Frontal cortex (tissue), 3 donors: ENCODE measurements at regions not wholly inside any gene's neighbourhood (a gene's known extent, or its start where the extent isn't known, plus 50 kb on each side); places are given as distances from the start of the nearest gene placed in this dataset.

Experiments
- DNase-seq, 2 donors: peaks; one replicate each; pipeline ENCODE4 v3.0.0; 2012; ENCODE audit warnings: low spot score in 2 of 2
- FAIRE-seq: peaks from 2 replicates; lab custom pipeline; 2012; peaks lifted over from hg19 to GRCh38; lab: Jason Lieb, UNC
- donor health status: control.
- donor health status: control.
- donor health status: control.

DNA sequence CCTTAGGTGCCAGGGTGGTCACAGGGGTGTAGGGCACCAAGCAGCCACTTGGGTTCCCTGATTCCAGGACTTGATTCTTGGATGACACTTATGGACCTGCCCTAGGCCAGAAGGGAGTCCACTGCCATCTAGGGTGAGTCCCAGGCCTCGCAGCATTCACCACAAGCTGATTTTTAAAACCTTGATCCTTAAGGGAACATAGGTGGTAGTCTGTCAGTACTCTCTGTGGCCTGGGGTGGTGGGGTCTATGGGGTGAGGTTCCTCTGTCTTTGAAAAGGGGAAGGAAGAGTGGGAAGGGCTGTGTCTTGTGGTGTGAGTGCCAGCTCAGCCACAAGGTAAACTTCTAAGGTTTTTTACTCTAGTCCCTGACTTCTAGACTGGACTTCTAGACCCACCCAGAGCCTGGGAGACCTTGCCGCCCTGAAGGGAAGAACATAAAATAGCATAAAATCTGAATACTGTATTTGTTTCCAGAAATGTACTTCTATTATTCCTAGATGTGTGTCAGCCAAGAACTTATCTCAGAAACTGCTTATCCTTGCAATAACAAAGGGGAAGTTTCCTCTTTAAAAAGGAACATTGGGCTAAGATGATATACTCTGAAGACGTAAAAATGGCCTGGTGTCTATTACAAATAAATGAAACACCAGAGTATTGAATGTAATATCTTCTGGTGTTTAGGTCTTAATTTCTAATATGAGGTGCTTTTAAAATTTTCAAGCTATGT lies 757.3 kb downstream of the LTN1 start:
- FAIRE-seq (no peak), DNase-seq (no peak)

DNA sequence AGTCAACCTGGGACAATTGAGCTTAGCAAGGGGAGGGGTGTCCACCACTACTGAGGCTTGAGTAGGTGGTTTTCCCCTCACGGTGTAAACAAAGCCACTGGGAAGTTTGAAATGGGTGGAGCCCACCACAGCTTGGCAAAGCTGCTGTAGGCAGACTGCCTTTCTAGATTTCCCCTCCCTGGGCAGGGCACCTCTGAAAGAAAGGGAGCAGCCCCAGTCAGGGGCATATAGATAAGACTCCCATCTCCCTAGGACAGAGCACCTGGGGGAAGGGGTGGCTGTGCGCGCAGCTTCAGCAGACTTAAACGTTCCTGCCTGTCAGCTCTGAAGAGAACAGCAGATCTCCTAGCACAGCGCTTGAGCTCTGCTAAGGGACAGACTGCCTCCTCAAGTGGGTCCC lies 758.4 kb downstream of the LTN1 start:
- DNase-seq (no peak), FAIRE-seq (no peak)

DNA sequence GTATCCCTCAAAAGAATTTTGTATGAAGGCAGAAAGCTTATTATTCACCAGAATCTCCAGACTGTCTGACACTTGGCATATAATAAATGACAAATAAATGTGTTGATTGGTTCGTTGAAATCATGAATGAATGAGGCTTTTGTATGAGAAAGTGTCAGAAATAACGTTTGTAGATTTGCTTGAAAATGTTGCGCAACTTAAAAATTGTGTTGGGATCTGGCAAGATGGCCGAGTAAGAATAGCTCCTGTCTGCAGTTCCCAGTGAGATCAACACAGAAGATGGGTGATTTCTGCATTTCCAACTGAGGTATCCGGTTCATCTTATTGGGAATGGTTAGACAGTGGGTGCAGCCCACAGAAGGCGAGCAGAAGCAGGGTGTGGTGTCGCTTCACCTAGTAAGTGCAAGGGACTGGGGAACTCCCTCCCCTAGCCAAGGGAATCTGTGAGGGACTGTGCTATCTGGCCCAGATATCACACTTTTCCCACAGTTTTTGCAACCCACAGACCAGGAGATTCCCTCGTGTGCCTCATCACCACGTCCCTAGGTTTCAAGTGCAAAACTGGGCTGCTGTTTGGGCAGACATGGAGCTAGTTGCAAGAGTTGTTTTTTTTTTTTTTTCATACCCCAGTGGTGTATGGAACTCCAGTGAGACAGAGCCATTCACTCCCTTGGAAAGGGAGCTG lies 759.0 kb downstream of the LTN1 start:
- DNase-seq = no peak
- no peak for FAIRE-seq

DNA sequence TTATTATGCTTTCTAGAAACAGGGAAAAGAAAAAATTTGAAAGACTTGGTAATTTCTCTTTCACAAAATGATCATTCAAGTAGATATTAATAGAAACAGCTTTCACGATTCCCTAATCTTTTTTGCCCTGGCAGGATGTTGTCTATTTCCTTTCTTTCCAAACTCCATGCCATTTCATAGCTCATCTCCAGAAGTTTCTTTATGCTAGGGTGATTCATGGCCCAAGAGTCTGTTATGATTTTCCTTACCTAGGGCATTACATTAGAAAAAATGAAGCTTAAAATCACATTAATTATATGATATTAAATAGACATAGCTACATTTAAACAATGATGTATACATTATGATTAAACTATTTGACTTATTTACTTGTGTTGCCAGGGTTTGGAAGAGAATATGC lies 762.1 kb downstream of the LTN1 start:
- no peak for FAIRE-seq
- no peak for DNase-seq

DNA sequence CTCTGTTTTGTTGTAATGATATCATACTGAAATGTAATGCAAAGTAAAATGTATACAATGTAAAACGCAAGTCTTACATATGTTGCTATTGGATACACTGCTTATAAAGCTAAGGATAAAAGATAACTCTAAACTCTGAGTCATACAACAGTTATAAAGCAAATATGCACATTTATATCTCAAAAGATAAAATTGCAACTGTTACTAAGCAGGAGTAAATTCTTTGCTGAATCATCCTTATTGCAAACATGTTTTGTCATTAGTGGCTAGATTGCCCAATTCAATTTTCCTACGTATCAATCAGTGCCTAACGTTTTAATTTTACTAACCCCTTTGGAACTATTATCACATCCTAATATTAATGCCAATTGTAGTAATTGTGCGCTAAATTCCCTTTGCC lies 762.9 kb downstream of the LTN1 start:
- DNase-seq (no peak), FAIRE-seq (no peak)

DNA sequence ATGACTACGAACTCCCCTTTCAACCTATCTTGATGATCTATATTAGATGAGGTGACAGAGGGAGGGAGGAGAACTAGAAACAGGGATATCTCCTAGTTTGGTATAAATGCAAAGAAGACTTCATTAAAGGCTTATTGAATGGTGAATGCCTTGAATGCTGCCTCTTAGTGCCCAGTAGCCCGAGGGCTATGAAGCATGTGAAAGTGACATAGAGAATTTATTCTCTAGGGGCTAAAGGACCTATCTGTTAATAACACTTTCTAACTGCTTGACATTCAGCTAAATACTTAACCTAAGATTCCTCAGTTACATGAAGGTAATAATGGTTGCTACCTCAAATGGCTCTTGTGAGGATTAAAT lies 764.1 kb downstream of the LTN1 start:
- FAIRE-seq (no peak), DNase-seq (no peak)

DNA sequence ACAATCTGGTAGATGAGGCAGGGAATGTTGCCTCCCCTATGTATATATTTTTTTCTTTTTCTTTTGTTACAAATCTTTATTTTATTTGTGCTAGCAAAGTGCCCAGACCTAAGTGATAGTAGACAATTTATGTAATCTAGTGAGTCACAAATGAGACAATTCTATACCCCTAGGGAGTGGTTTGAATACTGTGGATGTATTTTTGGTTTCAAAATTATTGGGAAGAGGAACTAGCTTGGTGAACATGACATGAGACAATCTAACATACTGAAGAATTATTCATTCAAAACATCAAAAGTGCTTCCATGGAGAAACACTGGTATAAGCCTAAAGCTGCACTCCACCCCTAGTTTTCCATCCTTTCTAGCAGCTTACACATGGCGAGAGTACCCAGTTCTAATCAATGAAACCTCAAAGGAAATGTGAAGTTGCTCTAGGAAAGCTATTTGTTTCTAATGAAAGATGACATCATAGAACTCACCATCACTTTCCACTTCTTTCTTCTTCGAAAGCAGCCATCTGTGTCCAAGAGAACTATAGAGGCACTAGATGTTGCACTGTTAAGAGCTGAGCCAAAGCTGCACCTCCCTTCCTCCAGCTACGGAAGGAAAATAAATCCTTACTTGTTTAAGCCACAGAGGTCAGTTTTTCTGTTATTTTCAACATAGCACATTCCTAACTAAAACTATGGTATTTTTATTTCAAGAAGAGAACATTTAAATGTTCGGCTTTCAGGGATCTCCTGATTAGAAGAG lies 764.6 kb downstream of the LTN1 start:
- FAIRE-seq (no peak), DNase-seq (no peak)

DNA sequence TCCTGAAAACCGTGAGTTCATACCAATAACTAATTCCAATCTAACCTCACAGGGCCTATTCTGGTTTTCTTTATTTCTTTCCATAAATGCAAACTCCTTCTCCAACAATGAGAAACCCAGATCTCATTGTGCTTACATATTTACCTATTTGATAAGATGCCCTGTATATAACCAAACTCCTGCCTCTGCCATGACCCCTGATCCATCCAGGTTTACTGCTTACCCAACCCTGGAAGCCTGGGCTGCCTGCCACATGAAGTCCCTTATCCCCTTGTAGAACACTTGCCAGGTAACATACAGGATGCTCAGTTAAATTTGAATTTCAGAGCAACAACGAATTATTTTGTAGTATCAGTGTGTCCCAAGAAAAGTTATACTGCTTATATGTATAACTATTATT lies 766.1 kb downstream of the LTN1 start:
- DNase-seq (no peak), FAIRE-seq (no peak)

DNA sequence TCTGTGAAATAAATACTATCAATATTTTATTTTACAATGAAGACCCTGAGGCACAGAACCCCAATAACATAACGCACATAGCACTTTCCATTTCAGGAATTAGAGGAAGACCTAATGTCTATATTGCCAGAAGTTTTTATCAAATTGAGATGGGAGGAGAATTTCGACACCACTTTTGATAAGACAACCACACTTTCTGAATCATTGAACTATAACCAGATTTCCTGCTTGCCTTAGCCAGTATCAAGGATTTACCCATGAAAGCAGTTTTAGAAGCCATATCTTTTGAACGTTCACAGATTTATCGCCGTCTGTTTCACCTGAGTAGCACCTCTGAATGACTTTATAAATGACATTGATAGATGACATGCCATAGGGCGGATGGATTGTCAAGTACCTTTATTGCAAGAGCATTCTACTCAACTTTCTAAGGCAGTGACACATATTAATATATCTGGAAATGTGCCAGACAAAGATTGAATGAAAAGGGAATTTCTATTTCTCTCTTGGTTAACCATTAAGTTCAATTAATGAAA lies 768.4 kb downstream of the LTN1 start:
- FAIRE-seq (no peak), DNase-seq (no peak)

DNA sequence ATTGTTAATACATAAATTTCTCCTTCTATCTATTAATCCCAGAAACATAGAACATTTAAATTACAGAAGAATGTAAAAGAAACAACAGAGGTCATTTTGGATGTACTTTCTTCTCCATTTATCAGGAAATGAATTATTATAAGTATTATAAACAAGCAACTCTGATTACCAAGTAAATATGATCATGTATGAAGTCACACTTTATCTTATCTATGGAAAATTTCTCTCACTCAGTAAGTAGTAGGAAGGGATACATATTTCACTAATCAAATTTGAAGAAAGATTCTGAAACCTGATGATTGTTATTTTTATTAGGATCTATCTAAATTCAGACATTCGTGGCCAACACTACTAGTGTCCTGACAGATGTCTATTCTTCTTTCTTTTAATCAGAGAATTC lies 770.7 kb downstream of the LTN1 start:
- DNase-seq = no peak
- FAIRE-seq = no peak

DNA sequence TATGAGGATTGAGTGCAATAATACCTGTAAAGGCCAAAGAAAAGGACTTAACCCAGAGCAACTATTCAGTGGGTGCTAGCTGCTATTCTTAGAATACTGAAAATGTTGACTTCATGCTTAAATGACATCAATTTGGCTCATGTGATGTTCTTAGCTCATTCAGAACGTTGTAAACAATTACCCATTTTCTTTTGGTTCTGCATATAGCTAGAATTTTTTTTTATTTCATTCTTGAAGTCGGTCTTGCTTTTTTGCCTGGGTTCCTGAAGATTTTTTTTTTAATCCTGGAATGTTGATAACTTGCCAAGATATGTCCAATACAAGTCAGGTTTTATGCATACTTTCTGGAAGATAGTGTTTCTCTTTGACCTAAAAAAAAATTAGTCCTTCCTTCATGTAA lies 772.0 kb downstream of the LTN1 start:
- DNase-seq (no peak), FAIRE-seq (no peak)

DNA sequence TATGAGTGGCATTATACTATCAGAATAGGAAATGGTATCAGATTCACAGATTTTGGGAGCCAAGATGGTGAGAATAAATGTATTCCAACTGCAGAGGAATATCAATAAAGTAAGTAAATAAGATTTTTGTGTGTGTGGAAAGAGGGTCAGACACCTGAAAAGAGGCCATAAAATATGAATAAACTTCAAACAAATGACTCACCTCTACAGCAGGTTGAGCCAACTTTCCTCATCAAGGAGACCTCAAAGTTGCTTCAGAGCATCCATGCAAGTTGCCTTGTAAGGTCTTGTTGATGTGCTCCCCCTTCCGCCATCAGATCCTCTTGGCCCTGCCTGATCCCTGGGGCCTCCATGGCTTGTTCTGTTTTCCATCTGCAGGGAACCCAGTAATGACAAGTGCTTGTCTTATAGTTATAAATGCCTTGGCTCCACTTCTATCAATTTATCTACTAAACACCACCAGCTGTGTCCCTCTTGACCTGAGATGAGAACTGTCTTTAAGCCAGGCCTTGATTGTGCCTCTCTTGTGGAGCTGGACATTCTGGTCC lies 775.6 kb downstream of the LTN1 start:
- no peak for FAIRE-seq
- no peak for DNase-seq

DNA sequence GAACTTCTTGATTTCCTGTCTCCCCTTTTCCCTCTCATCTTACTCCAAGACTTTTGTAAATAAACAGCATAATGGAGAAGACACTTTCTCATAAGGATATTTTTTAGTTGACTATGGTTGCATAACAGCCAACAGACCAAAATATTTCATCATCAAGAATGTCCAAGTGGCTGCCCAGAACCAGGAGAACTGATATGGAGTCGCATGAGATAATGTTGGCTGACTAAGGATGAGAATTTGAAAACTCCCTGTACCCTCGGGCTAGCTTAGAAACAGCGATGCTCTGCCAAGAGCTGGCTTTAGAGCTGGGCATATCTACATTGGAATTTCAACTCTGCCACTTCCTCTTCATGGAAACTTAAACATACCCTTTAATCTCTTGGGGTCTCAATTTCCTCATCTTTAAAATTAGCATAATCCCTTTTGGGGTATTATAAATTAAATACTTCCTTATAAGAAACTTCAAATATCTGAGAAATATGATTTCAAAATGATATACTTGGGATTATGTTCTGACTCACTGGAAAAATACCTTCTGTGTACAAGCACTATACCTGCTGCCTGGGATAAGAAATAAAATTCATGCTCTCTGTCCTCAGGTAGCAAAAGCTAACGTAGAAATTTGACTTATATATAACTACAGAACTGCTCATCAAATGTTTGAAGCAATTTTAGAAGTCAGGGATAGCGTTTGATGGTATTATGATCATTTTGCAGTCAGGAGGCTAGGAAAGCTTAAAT lies 777.3 kb downstream of the LTN1 start:
- no peak for DNase-seq

DNA sequence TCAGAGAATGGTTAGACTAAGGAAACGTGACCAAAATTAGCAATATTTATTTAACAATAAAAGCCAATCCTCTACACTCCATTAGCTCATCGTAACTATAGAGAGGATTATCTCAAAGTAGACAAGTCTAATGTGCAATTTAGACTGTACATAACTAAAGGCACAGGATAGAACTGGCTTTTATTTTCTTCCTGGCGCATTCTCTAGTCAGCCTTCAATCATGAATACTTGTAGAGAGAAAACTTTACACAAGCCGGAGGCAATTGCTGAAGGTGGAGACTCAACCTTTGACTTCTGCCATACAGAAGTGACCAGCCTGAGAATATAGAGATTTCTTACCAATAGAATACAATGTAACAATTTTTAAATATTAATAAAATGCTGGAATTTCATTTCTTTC lies 777.9 kb downstream of the LTN1 start:
- no peak for FAIRE-seq
- DNase-seq = no peak

More for the DNA sequence above, 777.3 kb downstream of the LTN1 start:
- no peak for FAIRE-seq

DNA sequence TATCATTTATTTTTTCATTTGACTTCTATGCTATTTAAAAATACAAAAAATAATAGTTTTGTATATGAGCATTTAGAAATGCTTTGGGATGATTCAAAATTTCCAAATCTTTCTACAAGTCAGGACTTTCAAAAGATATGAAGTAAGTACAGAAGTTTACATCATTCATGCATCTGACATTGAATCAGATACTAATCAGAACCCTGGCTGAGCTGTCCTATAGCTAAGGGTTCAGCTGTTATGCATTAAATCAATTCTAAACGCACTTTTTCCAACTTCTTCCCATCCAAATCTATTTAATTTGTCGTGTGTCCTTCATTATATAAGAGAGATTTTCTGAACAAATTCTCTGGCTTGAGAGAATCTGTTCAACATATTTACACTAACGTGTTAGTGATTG lies 779.4 kb downstream of the LTN1 start:
- DNase-seq (no peak), FAIRE-seq (no peak)

DNA sequence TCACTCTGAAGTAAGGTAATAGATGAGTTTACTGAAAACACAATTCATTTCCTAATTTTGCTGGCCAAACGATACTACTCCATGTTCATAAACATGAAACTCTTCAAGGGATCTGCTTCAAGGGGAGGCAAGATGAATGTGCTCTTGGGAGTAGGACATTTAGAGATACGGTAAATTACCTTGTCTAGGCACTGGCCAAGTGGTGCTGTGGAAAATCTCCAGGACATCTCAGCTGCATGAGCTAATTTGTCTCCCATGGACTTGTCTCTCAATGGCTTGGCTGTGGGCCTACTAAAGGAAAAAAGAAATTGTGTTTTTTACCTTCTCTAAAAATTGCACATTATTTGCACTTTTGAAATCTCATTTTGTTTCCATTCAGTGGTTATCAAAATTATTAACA lies 780.6 kb downstream of the LTN1 start:
- FAIRE-seq = no peak
- no peak for DNase-seq

DNA sequence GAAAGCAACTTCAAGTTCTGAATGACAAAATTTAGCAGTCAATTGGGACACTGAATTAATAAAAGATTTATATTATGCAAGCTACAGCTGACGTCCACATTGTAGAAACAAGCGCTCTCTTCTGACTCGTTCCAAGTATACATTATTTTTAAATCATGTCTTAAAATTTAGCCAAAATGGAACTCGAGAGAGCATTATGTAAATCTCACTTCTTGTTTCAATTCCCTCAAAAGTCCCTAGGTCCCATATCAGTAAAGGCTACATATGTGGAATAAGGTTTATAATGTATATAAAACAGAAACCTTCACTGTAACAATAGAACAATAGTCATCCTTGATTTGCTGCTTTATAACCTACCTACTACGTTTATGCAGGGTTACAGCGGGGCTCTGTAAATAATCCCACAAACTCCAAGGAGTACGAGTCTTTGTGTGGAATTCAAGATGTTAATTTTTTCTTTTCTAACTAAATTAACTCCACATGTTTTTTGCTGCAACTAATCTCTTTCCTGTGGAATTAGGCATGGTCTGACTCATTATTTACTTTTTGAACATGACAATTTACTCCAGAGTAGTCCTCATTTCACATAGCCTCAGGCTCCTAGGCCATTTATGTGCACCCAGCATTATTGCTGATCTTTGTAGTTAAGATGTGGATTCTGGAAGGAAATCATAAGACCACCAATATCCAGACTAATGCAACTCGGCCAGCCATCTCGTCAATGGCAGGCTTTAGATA lies 785.1 kb downstream of the LTN1 start:
- no peak for DNase-seq
- no peak for FAIRE-seq

DNA sequence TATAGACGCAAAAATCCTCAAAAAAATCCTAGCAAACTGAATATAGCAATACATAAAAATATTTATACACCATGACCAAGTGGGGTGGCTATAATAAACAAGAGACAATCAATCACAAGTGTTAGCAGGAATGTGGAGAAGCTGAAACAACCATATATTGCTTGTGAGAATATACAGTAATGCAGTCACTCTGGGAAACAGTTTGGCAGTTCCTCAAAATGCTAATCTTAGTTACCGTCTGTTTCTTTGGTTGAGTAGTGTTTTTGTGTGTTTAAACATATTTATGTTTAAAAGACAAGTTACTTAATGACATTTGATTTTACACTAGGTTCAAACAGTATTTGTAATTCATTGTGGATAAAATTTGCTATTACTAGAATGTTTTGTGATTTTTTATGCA lies 792.0 kb downstream of the LTN1 start:
- DNase-seq (no peak), FAIRE-seq (no peak)

DNA sequence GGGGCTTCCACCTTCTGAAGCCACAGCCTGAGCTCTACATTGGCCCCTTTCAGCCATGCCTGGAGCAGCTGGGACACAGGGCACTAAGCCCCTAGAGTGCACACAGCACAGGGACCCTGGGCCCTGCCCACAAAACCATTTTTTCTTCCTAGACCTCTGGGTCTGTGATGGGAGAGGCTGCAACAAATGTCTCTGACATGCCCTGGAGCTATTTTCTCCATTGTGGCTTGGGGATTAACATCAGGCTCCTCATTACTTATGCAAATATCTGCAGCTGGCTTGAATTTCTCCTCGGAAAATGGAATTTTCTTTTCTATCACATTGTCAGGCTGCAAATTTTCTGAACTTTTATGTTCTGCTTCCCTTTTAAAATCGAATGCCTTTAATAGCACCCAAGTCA lies 795.7 kb downstream of the LTN1 start:
- FAIRE-seq (no peak), DNase-seq (no peak)
